ENCODE measurements at regions not wholly inside any gene's neighbourhood (a gene's known extent, or its start where the extent isn't known, plus 50 kb on each side); places are given as distances from the start of the nearest gene placed in this dataset.

GRCh38 chr12:67541625-67541991, 106.9 kb upstream of the DYRK2 start:
- TF ChIP-seq EP300 (IDR thresholded peaks at IDR 0.05) (no peak), CTCF (IDR thresholded peaks at IDR 0.05) (no peak)

Measured in tibial nerve (tissue), 4 donors.